Progenitor cell of endocrine pancreas (in vitro differentiated cells): ENCODE measurements at regions not wholly inside any gene's neighbourhood (a gene's known extent, or its start where the extent isn't known, plus 50 kb on each side); places are given as distances from the start of the nearest gene placed in this dataset. TPM values are rescaled to one million over a fixed set of nuclear protein-coding genes. Genes with fewer than 3 reads are reported as not detected.

Experiments used
- DNase-seq: peaks from one replicate; pipeline ENCODE4 v3.0.0; 2021; ENCODE audit warnings: low spot score; ENCODE audit not compliant: unreplicated experiment
- H3K27ac Mint-ChIP-seq: 2 replicates; pipeline ENCODE4 v1.8.0; 2021; ENCODE audit warnings: mild to moderate bottlenecking, moderate library complexity, mixed read lengths
- H3K27me3 Mint-ChIP-seq: 2 replicates; pipeline ENCODE4 v1.8.0; 2021; ENCODE audit warnings: mixed read lengths
- H3K36me3 Mint-ChIP-seq: 2 replicates; pipeline ENCODE4 v1.8.0; 2022; ENCODE audit warnings: mixed read lengths; ENCODE audit not compliant: insufficient read depth
- H3K4me1 Mint-ChIP-seq: 2 replicates; pipeline ENCODE4 v1.8.0; 2021; ENCODE audit warnings: low read depth, mixed read lengths
- H3K4me3 Mint-ChIP-seq: 2 replicates; pipeline ENCODE4 v1.8.0; 2021; ENCODE audit warnings: low read depth, mild to moderate bottlenecking, moderate library complexity, mixed read lengths
- H3K9me3 Mint-ChIP-seq: 2 replicates; pipeline ENCODE4 v1.8.0; 2021; ENCODE audit warnings: low read depth, mixed read lengths
- CTCF ChIP-seq: fragments of 200-600 bp; sonication (generic); IDR thresholded peaks from one replicate; pipeline ENCODE4 v1.5.0; 2021; ENCODE audit warnings: antibody characterized with exemption, mild to moderate bottlenecking; ENCODE audit not compliant: unreplicated experiment
- microRNA-seq: library from miRNA; unstranded; fragments of <30 nt; microRNA quantifications from one replicate; pipeline ENCODE4 v1.1.0, GENCODE V29; 2020; ENCODE audit warnings: borderline number of aligned reads; ENCODE audit not compliant: unreplicated experiment

- H3K27me3 Mint-ChIP-seq = peaks cover 24% of the 10 kb centered on the region
- H3K4me1 Mint-ChIP-seq = peaks cover 8% of the 10 kb centered on the region
- no peak for DNase-seq
- H3K36me3 Mint-ChIP-seq = no peaks in the 10 kb centered on the region
- TF ChIP-seq CTCF = no peak
- no peak overlapping the region for H3K4me3 Mint-ChIP-seq
- H3K9me3 Mint-ChIP-seq = peaks cover 4% of the 10 kb centered on the region
- H3K27ac Mint-ChIP-seq = no peak overlapping the region
These were observed 65.7 kb upstream of the ZNF462 start for GRCh38 chr9:106797299-106797698.

- H3K4me1 Mint-ChIP-seq = peaks cover 8% of the 10 kb centered on the region
- peak overlapping the region; percentile 6 for H3K27ac Mint-ChIP-seq
- no peak for DNase-seq
- no peak overlapping the region for H3K4me3 Mint-ChIP-seq
- H3K36me3 Mint-ChIP-seq = no peaks in the 10 kb centered on the region
- no peak for TF ChIP-seq CTCF
- H3K9me3 Mint-ChIP-seq = peaks cover 4% of the 10 kb centered on the region
- peaks cover 27% of the 10 kb centered on the region for H3K27me3 Mint-ChIP-seq
These were observed 64.8 kb upstream of the ZNF462 start for GRCh38 chr9:106798016-106798799.

GRCh38 chr9:106799152-106799551 is 63.8 kb upstream of the ZNF462 start:
- H3K36me3 Mint-ChIP-seq = no peaks in the 10 kb centered on the region
- DNase-seq = no peak
- no peak overlapping the region for H3K27ac Mint-ChIP-seq
- H3K4me1 Mint-ChIP-seq = peaks cover 7% of the 10 kb centered on the region
- peaks cover 4% of the 10 kb centered on the region for H3K9me3 Mint-ChIP-seq
- TF ChIP-seq CTCF = no peak
- H3K4me3 Mint-ChIP-seq = no peak overlapping the region
- peaks cover 27% of the 10 kb centered on the region for H3K27me3 Mint-ChIP-seq

GRCh38 chr9:106800701-106801270 is 62.2 kb upstream of the ZNF462 start:
- Mint-ChIP-seq H3K27ac (no peak overlapping the region), H3K9me3 (no peaks in the 10 kb centered on the region), H3K4me3 (no peak overlapping the region), H3K4me1 (peaks cover 6% of the 10 kb centered on the region), H3K27me3 (peaks cover 17% of the 10 kb centered on the region), H3K36me3 (no peaks in the 10 kb centered on the region)
- DNase-seq = no peak
- TF ChIP-seq CTCF = no peak

- H3K4me3 Mint-ChIP-seq = no peak overlapping the region
- peaks cover 17% of the 10 kb centered on the region for H3K27me3 Mint-ChIP-seq
- H3K4me1 Mint-ChIP-seq = peaks cover 6% of the 10 kb centered on the region
- no peak for DNase-seq
- H3K27ac Mint-ChIP-seq = no peak overlapping the region
- no peaks in the 10 kb centered on the region for H3K9me3 Mint-ChIP-seq
- no peak for TF ChIP-seq CTCF
- H3K36me3 Mint-ChIP-seq = no peaks in the 10 kb centered on the region
These were observed 61.1 kb upstream of the ZNF462 start for GRCh38 chr9:106801816-106802215.

Small RNA genes lying in the stretch of these regions (microRNA-seq; reads per million reads assigned to microRNA genes)
- not detected for gene MIR8081
